MM.1S (cell line): ENCODE measurements at regions not wholly inside any gene's neighbourhood (a gene's known extent, or its start where the extent isn't known, plus 50 kb on each side); places are given as distances from the start of the nearest gene placed in this dataset.

ENCODE experiments used
- DNase-seq: peaks from one replicate; pipeline ENCODE4 v3.0.0-alpha.2; 2015
- H2AFZ ChIP-seq: fragments of 300-600 bp; sonication (generic); 2 replicates; pipeline ENCODE4 v1.6.0; 2016; ENCODE audit warnings: antibody characterized with exemption, low read length
- H3F3A ChIP-seq: fragments of 300-600 bp; sonication (generic); 2 replicates; pipeline ENCODE4 v1.6.1; 2016; ENCODE audit warnings: mild to moderate bottlenecking, antibody characterized with exemption, low read length, moderate library complexity, mixed read lengths; ENCODE audit not compliant: insufficient read depth
- H3K27ac ChIP-seq: fragments of 300-600 bp; sonication (generic); 2 replicates; pipeline ENCODE4 v1.5.1; 2016; ENCODE audit warnings: mild to moderate bottlenecking, low read length
- H3K27me3 ChIP-seq: fragments of 300-600 bp; sonication (generic); replicated peaks from 2 replicates; pipeline ENCODE4 v1.6.0; 2016; ENCODE audit warnings: low read length; ENCODE audit not compliant: insufficient read depth
- H3K36me3 ChIP-seq: fragments of 300-600 bp; sonication (generic); replicated peaks from 2 replicates; pipeline ENCODE4 v1.6.1; 2016; ENCODE audit warnings: mild to moderate bottlenecking, low read length, mixed read lengths; ENCODE audit not compliant: insufficient read depth
- H3K4me1 ChIP-seq: fragments of 300-600 bp; sonication (generic); 2 replicates; pipeline ENCODE4 v1.6.1; 2016; ENCODE audit warnings: low read length, mixed read lengths
- H3K4me2 ChIP-seq: fragments of 300-600 bp; sonication (generic); 2 replicates; pipeline ENCODE4 v1.6.0; 2016; ENCODE audit warnings: low read depth, low read length
- H3K4me3 ChIP-seq: fragments of 300-600 bp; sonication (generic); 2 replicates; pipeline ENCODE4 v1.5.1; 2016; ENCODE audit warnings: low read length, mixed read lengths
- H3K79me2 ChIP-seq: fragments of 300-600 bp; sonication (generic); 2 replicates; pipeline ENCODE4 v1.6.1; 2016; ENCODE audit warnings: mixed run types, low read length, mixed read lengths
- H3K9ac ChIP-seq: fragments of 300-600 bp; sonication (generic); 2 replicates; pipeline ENCODE4 v1.6.1; 2016; ENCODE audit warnings: low read length, mixed read lengths
- H3K9me2 ChIP-seq: fragments of 300-600 bp; sonication (generic); replicated peaks from 2 replicates; pipeline ENCODE4 v1.6.1; 2016; ENCODE audit warnings: mild to moderate bottlenecking, low read length, mixed read lengths; ENCODE audit not compliant: insufficient read depth
- H3K9me3 ChIP-seq: fragments of 300-600 bp; sonication (generic); replicated peaks from 2 replicates; pipeline ENCODE4 v1.6.1; 2016; ENCODE audit warnings: mild to moderate bottlenecking, low read length, mixed read lengths; ENCODE audit not compliant: insufficient read depth
- H4K20me1 ChIP-seq: fragments of 300-600 bp; sonication (generic); 2 replicates; pipeline ENCODE4 v1.6.1; 2016; ENCODE audit warnings: mild to moderate bottlenecking, low read length, moderate library complexity, mixed read lengths; ENCODE audit not compliant: insufficient read depth
- EZH2 ChIP-seq: fragments of 300-600 bp; sonication (generic); optimal IDR thresholded peaks from 2 replicates; pipeline ENCODE3; 2017; ENCODE audit warnings: low read depth, mild to moderate bottlenecking, antibody characterized with exemption, low read length, mixed read lengths
- EZH2phosphoT487 ChIP-seq: fragments of 300-600 bp; sonication (generic); IDR thresholded peaks from 2 replicates; pipeline ENCODE4 v1.6.1; 2018; ENCODE audit warnings: antibody characterized with exemption, low read length
- TF ChIP-seq, protein P1 (sequence below): fragments of 300-600 bp; sonication (generic); IDR thresholded peaks from 2 replicates; pipeline ENCODE4 v1.5.1; 2016; ENCODE audit warnings: antibody characterized with exemption, low read length, mixed read lengths

DNA sequence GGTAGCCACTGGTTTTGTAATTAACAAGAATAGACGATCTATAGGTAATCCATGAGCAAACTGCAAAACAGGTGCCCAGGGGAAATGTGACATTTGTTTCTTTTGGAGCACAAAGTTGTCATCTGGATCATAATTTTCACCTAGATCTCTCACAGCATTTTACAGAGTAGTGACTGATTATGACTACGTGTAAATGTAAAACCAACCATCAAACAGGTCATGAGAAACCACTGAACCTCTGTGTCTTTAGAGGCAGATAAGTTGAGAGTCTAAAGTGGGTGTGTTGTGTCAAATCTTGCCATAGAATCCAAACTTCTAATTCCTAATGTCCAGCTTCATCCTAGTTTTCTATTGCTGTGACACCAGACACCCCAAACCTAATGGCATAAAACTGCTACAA, 648.1 kb downstream of the MID1IP1 start:
- H4K20me1 ChIP-seq: no peaks in the 10 kb centered on the region
- DNase-seq: no peak
- no peaks in the 10 kb centered on the region for H3K9me3 ChIP-seq
- no peaks in the 10 kb centered on the region for H3K9me2 ChIP-seq
- H3K4me1 ChIP-seq: no peaks in the 10 kb centered on the region
- no peak overlapping the region for H3K27ac ChIP-seq
- TF ChIP-seq, protein P1, sequence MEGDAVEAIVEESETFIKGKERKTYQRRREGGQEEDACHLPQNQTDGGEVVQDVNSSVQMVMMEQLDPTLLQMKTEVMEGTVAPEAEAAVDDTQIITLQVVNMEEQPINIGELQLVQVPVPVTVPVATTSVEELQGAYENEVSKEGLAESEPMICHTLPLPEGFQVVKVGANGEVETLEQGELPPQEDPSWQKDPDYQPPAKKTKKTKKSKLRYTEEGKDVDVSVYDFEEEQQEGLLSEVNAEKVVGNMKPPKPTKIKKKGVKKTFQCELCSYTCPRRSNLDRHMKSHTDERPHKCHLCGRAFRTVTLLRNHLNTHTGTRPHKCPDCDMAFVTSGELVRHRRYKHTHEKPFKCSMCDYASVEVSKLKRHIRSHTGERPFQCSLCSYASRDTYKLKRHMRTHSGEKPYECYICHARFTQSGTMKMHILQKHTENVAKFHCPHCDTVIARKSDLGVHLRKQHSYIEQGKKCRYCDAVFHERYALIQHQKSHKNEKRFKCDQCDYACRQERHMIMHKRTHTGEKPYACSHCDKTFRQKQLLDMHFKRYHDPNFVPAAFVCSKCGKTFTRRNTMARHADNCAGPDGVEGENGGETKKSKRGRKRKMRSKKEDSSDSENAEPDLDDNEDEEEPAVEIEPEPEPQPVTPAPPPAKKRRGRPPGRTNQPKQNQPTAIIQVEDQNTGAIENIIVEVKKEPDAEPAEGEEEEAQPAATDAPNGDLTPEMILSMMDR: no peak
- no peak for TF ChIP-seq EZH2
- no peak for TF ChIP-seq EZH2phosphoT487
- H3K27me3 ChIP-seq: no peaks in the 10 kb centered on the region
- no peaks in the 10 kb centered on the region for H3K79me2 ChIP-seq
- H3K36me3 ChIP-seq: no peaks in the 10 kb centered on the region
- no peak overlapping the region for H3K4me3 ChIP-seq
- H2AFZ ChIP-seq: no peak overlapping the region
- H3F3A ChIP-seq: no peaks in the 10 kb centered on the region
- H3K4me2 ChIP-seq: no peak overlapping the region
- H3K9ac ChIP-seq: no peak overlapping the region

- H3K4me2 ChIP-seq: no peak overlapping the region
- H3K9me3 ChIP-seq: no peaks in the 10 kb centered on the region
- H2AFZ ChIP-seq: no peak overlapping the region
- H3K9ac ChIP-seq: no peak overlapping the region
- H3K9me2 ChIP-seq: no peaks in the 10 kb centered on the region
- no peaks in the 10 kb centered on the region for H3K27me3 ChIP-seq
- no peaks in the 10 kb centered on the region for H3K36me3 ChIP-seq
- no peaks in the 10 kb centered on the region for H3F3A ChIP-seq
- H3K79me2 ChIP-seq: no peaks in the 10 kb centered on the region
- H4K20me1 ChIP-seq: no peaks in the 10 kb centered on the region
- TF ChIP-seq, protein P1: no peak
- TF ChIP-seq EZH2 (no peak), EZH2phosphoT487 (no peak)
- H3K4me1 ChIP-seq: no peaks in the 10 kb centered on the region
- H3K27ac ChIP-seq: no peak overlapping the region
- no peak overlapping the region for H3K4me3 ChIP-seq
- DNase-seq: no peak
Observed at GRCh38 chrX:39450234-39450977, 647.4 kb downstream of the BCOR start.

- Histone ChIP-seq H3K9ac (no peak overlapping the region), H3K27me3 (no peaks in the 10 kb centered on the region), H4K20me1 (no peaks in the 10 kb centered on the region), H3K9me3 (no peaks in the 10 kb centered on the region), H3K79me2 (no peaks in the 10 kb centered on the region), H3K4me3 (no peak overlapping the region), H3K4me2 (no peak overlapping the region), H3K4me1 (no peaks in the 10 kb centered on the region), H3K36me3 (no peaks in the 10 kb centered on the region), H3F3A (no peaks in the 10 kb centered on the region), H3K27ac (no peak overlapping the region), H2AFZ (no peak overlapping the region), H3K9me2 (no peaks in the 10 kb centered on the region)
- DNase-seq: no peak
- TF ChIP-seq EZH2 (no peak), EZH2phosphoT487 (no peak)
- TF ChIP-seq, protein P1: no peak
Observed at GRCh38 chrX:39451046-39451445, 646.7 kb downstream of the BCOR start.
